ENCODE measurements at regions not wholly inside any gene's neighbourhood (a gene's known extent, or its start where the extent isn't known, plus 50 kb on each side); places are given as distances from the start of the nearest gene placed in this dataset.

DNA sequence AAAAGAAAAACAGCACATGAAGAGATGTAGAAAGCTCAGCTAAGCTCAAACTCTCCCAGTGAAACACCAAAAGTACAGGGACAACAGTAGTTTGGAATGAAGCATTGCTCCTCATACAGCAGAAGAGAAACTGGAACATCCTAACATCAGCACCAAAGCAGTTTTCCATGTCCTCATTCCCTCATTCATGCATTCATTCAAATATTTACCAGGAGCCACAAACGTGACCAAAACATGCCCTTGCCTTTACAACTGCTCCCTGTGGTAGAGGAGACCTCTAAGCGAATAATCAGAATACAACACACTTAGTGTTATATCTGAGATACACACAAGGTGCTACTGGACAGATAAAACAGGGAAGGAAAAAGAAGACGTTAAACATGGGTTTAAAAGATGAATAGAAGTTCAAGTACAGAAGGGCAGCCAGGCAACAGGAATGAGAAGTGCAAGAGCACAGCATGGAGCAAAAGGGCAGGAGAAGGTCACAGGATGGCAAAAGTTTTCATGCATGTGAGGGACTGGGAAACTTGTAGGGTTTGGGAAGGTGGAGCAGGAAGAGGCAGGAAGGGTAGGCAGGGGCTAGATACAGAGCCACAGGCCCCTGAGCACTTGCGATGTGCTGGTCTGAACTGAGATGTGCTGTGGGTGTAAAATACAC lies 58.5 kb upstream of the LMCD1 start:
- no peak for DNase-seq

DNA sequence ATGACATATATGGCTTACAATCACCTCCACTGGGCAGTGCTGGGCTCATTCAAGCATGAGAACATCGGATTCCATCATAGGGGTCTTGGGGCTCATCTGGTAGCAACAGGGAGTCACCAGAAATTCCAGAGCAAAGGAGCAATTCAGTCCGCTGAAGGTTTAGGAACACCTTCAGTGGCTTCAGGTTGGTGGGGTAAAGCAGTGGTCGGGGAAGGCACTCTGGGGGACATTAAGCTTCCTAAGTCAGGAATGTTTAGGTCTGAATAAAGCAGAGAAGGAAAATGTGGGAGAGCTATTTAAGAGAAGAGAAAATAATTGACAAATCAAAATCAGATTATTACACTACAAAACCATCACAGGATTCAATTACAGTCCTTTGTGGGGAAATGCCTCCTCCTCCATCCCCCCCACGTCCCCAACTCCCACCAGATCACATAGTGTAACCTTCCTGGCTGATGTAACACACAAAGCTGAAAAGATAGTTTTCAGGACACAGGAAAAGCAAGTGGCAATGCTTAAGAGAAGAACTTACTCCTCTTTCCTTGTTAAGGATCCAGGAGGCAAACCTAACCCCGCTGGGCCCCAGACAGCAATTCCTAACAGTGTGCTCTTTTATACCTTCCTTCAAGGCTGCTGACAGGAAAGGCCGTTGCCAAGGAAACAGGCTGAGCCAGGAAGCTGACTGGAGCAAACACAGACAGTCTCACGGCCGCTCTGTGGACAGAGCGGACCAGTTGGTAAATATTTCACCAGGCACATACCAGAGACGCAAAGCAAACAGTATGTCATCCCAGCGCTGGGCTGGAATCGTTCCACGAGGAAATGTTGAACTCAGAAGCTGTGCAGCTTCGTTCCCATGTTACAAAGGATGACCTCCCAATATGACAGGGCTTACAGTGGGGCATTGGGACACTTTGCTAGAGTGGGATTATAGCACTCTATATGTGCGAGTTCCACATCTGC lies 57.5 kb upstream of the LMCD1 start:
- DNase-seq, result peak; percentile 37

DNA sequence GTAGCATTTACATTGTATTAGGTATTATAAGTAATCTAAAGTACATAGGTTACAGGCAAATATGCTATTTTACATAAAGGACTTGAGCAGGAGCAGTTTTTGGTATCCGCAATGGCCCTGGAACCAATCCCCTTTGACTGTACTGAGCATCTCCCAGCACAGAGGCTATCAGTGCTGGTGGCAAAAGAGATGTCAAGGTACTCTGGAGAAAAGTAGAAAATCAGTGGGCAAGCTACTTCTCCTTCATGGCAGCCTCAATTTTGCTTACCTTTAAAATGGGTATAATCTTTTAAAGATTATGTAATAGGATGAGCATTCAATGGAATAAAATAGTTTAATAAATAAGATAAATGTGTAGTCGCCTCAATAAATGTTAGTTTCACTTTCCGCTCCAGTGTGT lies 56.7 kb upstream of the LMCD1 start:
- no peak for DNase-seq

DNA sequence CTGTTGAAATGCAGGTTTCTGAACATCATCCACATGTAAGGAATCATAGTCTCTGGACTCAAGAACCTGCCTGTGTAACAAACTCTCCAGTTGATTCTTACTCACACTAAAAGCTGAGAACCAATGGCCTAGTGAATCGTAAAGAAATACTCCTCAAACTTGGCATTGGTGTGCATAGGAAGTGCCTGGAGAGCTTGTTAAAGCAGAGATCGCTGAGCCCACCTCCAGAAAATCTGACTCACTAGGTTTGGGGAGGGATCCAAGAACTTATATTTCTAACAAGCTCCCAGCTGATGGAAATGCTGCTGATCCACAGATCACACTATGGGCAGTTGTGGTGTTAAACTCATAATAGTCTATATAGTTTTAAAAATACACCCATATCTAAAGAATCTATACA lies 55.8 kb upstream of the LMCD1 start:
- no peak for DNase-seq

DNA sequence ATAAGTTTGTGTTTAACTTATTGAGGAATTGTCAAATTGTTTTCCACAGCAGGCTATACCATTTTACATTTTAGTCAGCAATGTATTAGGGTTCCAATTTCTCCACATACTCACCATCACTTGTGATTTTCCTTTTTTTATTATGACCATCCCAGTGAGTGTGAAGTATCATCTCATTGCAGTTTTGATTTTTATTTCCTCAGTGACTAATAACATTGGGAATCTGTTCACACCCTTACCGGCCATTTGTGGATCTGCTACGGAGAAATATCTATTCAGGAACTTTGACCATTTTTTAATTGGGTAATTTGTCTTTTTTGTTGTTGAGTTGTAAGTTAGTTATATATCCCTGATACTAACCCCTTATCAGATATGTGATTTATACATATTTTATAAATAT lies 54.8 kb upstream of the LMCD1 start:
- no peak for DNase-seq

DNA sequence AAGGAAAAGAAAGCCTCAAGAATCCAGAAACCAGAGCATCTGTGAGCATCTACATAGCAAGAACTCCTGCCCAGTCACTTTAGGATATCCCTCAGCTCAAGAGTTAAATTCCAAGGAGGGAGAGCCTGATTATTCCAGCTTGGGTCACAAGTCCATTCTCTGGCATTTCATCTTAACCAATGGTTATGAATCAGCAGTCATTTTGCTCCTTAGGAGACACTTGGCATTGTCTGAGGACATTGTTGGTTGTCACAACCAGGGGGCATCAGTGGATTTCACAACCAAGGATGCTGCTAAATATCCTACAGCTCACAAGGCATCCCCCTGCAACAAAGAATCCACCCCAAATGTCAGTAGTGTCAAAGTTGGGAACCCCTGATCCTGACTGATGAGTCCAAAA lies 51.0 kb upstream of the LMCD1 start:
- no peak for DNase-seq

- DNase-seq, result no peak
Measured at GRCh38 chr3:8451696-8452095, 49.9 kb upstream of the LMCD1 start.

All from NCI-H2227 treated with DMSO at 0.1 percent for 48 hours (cell line).